ENCODE measurements at regions not wholly inside any gene's neighbourhood (a gene's known extent, or its start where the extent isn't known, plus 50 kb on each side); places are given as distances from the start of the nearest gene placed in this dataset.

DNA sequence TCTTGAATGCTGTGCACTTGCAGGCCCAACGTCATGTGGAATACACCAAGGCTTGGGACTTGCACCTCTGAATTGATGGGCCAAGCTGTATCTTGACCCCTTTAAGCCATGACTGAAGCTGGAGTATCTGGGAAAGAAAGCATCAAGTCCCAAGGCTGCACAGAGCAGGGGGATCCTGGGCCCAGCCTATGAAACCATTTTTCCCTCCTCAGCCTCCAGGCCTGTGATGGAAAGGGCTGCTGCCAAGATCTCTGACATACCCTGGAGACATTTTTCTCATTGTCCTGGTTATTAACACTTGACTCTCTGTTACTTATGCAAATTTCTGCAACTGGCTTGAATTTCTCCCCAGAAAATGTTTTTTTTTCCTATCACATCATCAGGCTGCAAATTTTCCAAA lies 174.0 kb upstream of the SNX2 start:
- Histone ChIP-seq H2BK120ac (ENCODE audit: low read depth, low read length) (no peak overlapping the region), H3K4ac (ENCODE audit: low read depth, low read length) (no peak overlapping the region), H3K4me1 (ENCODE audit: control insufficient read depth, insufficient read depth, low read length) (no peaks in the 10 kb centered on the region), H4K20me1 (ENCODE audit: insufficient read depth, low read length) (no peaks in the 10 kb centered on the region), H2BK5ac (ENCODE audit: low read depth, low read length, poor library complexity, severe bottlenecking) (no peak overlapping the region), H4K91ac (ENCODE audit: insufficient read depth, low read depth, low read length) (no peak overlapping the region), H2AK9ac (replicated peaks; ENCODE audit: low read depth, low read length, poor library complexity) (no peak overlapping the region), H3K9me1 (ENCODE audit: insufficient read depth, low read length) (no peaks in the 10 kb centered on the region), H3K36me3 (ENCODE audit: control insufficient read depth, insufficient read depth, low read length) (no peaks in the 10 kb centered on the region), H3K4me3 (ENCODE audit: insufficient read depth, low read depth, low read length) (no peak overlapping the region), H2AFZ (replicated peaks; ENCODE audit: low read length, poor library complexity) (no peak overlapping the region), H3K18ac (ENCODE audit: low read depth, low read length) (no peak overlapping the region), H3K9me3 (ENCODE audit: control insufficient read depth, insufficient read depth, low read length) (peaks cover 2% of the 10 kb centered on the region; the same call in 1 of the 2 replicates), H3K4me2 (ENCODE audit: low read depth, low read length) (no peak overlapping the region), H3K9ac (ENCODE audit: low read depth, low read length) (no peak overlapping the region), H2BK20ac (ENCODE audit: low read depth, low read length) (no peak overlapping the region), H3K27ac (ENCODE audit: insufficient read depth, low read length) (no peak overlapping the region), H3K27me3 (ENCODE audit: control insufficient read depth, insufficient read depth, low read length) (no peaks in the 10 kb centered on the region), H3K14ac (replicated peaks; ENCODE audit: low read depth, low read length) (no peak overlapping the region), H2BK15ac (ENCODE audit: low read depth, low read length) (no peak overlapping the region), H3K56ac (ENCODE audit: extremely low read depth, insufficient read depth, low read length) (no peak overlapping the region), H2AK5ac (ENCODE audit: low read depth, low read length) (no peak overlapping the region), H4K5ac (ENCODE audit: low read depth, low read length) (no peak overlapping the region), H3K23ac (ENCODE audit: low read depth, low read length) (no peak overlapping the region), H4K8ac (ENCODE audit: low read depth in 2 of 2, low read length in 2 of 2) (no peak overlapping the region), H3K79me1 (ENCODE audit: low read depth in 1 of 2, low read length in 2 of 2) (no peaks in the 10 kb centered on the region)
- 50% methylated on average over 1 of the region's 1 CpG; no CpG with 5 or more reads in 1 of the 2 experiments for WGBS, 2 experiments (ENCODE audit: extremely low coverage in 2 of 2, insufficient read length in 1 of 2)
- CTCF ChIA-PET = no interaction called here
- TF ChIP-seq MXI1 (IDR thresholded peaks at IDR 0.05; ENCODE audit: borderline replicate concordance, low read depth, low read length) (no peak), CHD1 (IDR thresholded peaks at IDR 0.05; ENCODE audit: low read depth, low read length) (no peak), BHLHE40 (IDR thresholded peaks at IDR 0.05; ENCODE audit: low read depth, low read length) (no peak), CEBPB (IDR thresholded peaks at IDR 0.05; ENCODE audit: low read depth, low read length) (no peak), FOS (IDR thresholded peaks at IDR 0.05; ENCODE audit: low read depth, low read length) (no peak), RCOR1 (IDR thresholded peaks at IDR 0.05; ENCODE audit: insufficient replicate concordance, low read length) (no peak), RAD21 (IDR thresholded peaks at IDR 0.05; ENCODE audit: low read length) (no peak), MAFK (IDR thresholded peaks at IDR 0.05; ENCODE audit: low read depth, low read length) (no peak), SMC3 (IDR thresholded peaks at IDR 0.05; ENCODE audit: low read depth, low read length) (no peak)
- TF ChIP-seq, protein P1, sequence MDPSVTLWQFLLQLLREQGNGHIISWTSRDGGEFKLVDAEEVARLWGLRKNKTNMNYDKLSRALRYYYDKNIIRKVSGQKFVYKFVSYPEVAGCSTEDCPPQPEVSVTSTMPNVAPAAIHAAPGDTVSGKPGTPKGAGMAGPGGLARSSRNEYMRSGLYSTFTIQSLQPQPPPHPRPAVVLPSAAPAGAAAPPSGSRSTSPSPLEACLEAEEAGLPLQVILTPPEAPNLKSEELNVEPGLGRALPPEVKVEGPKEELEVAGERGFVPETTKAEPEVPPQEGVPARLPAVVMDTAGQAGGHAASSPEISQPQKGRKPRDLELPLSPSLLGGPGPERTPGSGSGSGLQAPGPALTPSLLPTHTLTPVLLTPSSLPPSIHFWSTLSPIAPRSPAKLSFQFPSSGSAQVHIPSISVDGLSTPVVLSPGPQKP (IDR thresholded peaks at IDR 0.05; ENCODE audit: borderline replicate concordance, low read depth, low read length) = no peak
- TF ChIP-seq, protein P2, sequence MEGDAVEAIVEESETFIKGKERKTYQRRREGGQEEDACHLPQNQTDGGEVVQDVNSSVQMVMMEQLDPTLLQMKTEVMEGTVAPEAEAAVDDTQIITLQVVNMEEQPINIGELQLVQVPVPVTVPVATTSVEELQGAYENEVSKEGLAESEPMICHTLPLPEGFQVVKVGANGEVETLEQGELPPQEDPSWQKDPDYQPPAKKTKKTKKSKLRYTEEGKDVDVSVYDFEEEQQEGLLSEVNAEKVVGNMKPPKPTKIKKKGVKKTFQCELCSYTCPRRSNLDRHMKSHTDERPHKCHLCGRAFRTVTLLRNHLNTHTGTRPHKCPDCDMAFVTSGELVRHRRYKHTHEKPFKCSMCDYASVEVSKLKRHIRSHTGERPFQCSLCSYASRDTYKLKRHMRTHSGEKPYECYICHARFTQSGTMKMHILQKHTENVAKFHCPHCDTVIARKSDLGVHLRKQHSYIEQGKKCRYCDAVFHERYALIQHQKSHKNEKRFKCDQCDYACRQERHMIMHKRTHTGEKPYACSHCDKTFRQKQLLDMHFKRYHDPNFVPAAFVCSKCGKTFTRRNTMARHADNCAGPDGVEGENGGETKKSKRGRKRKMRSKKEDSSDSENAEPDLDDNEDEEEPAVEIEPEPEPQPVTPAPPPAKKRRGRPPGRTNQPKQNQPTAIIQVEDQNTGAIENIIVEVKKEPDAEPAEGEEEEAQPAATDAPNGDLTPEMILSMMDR (conservative IDR thresholded peaks at IDR 0.05; ENCODE audit: low read depth, low read length) = no peak
- TF ChIP-seq, protein P3, sequence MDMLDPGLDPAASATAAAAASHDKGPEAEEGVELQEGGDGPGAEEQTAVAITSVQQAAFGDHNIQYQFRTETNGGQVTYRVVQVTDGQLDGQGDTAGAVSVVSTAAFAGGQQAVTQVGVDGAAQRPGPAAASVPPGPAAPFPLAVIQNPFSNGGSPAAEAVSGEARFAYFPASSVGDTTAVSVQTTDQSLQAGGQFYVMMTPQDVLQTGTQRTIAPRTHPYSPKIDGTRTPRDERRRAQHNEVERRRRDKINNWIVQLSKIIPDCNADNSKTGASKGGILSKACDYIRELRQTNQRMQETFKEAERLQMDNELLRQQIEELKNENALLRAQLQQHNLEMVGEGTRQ (IDR thresholded peaks at IDR 0.05; ENCODE audit: low read depth, low read length) = no peak
- POLR2A ChIA-PET (ENCODE audit: unreplicated experiment) = no interaction called here
- in situ Hi-C loops (cut with MboI; ENCODE audit: low sequenced_read_pairs) (no loop called here), intact Hi-C loops (cut with micrococcal nuclease) (no loop called here), dilution Hi-C loops (cut with HindIII; ENCODE audit: low sequenced_read_pairs, unreplicated experiment) (no loop called here)
- DNase-seq (no peak), ATAC-seq (ENCODE audit: low read depth) (no peak)
- no TSS peak for BruUV-seq (replicated peaks)

Data from IMR-90 (cell line).